Right atrium auricular region (tissue), 2 donors: ENCODE measurements at regions not wholly inside any gene's neighbourhood (a gene's known extent, or its start where the extent isn't known, plus 50 kb on each side); places are given as distances from the start of the nearest gene placed in this dataset.
A peak's percentile ranks its signal among the peaks of the same experiment; 100 is the strongest.

Experiments
- DNase-seq: peaks from one replicate; pipeline ENCODE4 v3.0.0-alpha.2; 2019; ENCODE audit warnings: low spot score
- H3K27ac ChIP-seq, 2 donors: fragments of 200-600 bp; sonication (generic); 1 replicate in 1 of 2; 2 replicates in 1 of 2; pipeline ENCODE4 v1.5.1; 2016 to 2019
- H3K27me3 ChIP-seq, 2 donors: fragments of 200-600 bp; sonication (generic); one replicate each; pipeline versions ENCODE4 v1.5.1 to v1.6.0; 2017 to 2019
- H3K36me3 ChIP-seq: fragments of 200-600 bp; sonication (generic); one replicate; pipeline ENCODE4 v1.5.1; 2016
- H3K4me1 ChIP-seq, 2 donors: fragments of 200-600 bp; sonication (generic); one replicate each; pipeline versions ENCODE4 v1.5.1 to v1.6.0; 2017 to 2019
- H3K4me3 ChIP-seq, 2 donors: fragments of 200-600 bp; sonication (generic); 1 replicate in 1 of 2; 2 replicates in 1 of 2; pipeline ENCODE4 v1.5.1; 2017 to 2019; ENCODE audit warnings: mild to moderate bottlenecking in 1 of 2, moderate library complexity in 1 of 2
- H3K9me3 ChIP-seq, 2 donors: fragments of 200-600 bp; sonication (generic); one replicate each; pipeline ENCODE4 v1.5.1; 2019
- TF ChIP-seq, protein P1 (sequence below), 2 donors: fragments of 200-600 bp; sonication (generic); IDR thresholded peaks; one replicate each; pipeline ENCODE4 v1.5.1; 2019; ENCODE audit warnings: antibody characterized with exemption in 2 of 2

DNA sequence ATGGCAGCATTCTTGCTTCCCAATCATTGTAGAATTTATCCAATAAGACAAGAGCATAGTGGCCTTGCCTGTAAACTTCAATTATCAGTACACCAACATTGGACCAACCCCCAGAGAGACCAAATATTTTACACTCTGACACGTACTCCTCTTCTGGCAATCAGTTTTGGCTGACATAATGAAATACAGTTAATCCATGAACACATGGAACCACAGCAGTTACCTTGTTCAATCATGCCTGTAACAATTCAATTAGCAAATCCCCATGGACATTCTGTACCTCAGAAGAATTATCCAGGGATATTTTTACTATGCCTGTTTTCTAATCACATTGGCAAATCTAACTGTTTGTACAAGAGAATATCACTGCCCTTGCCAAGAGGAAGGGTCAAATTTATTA is 2162.0 kb downstream of the MRPL39 start:
- TF ChIP-seq, protein P1, sequence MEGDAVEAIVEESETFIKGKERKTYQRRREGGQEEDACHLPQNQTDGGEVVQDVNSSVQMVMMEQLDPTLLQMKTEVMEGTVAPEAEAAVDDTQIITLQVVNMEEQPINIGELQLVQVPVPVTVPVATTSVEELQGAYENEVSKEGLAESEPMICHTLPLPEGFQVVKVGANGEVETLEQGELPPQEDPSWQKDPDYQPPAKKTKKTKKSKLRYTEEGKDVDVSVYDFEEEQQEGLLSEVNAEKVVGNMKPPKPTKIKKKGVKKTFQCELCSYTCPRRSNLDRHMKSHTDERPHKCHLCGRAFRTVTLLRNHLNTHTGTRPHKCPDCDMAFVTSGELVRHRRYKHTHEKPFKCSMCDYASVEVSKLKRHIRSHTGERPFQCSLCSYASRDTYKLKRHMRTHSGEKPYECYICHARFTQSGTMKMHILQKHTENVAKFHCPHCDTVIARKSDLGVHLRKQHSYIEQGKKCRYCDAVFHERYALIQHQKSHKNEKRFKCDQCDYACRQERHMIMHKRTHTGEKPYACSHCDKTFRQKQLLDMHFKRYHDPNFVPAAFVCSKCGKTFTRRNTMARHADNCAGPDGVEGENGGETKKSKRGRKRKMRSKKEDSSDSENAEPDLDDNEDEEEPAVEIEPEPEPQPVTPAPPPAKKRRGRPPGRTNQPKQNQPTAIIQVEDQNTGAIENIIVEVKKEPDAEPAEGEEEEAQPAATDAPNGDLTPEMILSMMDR (IDR thresholded peaks at IDR 0.05): no peak
- Histone ChIP-seq H3K27me3 (no peaks in the 10 kb centered on the region), H3K4me1 (no peaks in the 10 kb centered on the region), H3K27ac (no peak overlapping the region), H3K4me3 (no peak overlapping the region), H3K36me3 (no peaks in the 10 kb centered on the region), H3K9me3 (no peaks in the 10 kb centered on the region)
- DNase-seq: no peak

DNA sequence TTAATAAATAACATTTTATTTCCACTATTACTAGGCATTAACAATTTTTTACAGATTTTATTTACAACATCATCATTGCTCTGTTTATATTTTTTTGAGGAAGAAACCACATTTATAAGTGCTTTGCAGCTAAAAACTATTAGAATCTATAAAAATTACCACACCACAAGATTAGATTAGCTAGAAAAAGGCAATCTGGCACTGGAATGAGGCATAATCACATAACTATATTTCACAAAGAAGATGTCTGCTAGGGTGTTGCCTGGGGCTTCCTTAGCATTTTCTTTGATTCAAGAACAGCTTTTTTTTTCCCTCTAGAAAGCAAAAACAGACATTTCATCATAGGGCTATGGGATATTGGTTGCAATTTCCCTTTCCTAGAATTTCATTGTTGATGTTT is 2169.2 kb downstream of the MRPL39 start:
- TF ChIP-seq, protein P1 (IDR thresholded peaks at IDR 0.05): no peak
- H3K4me1 ChIP-seq: no peaks in the 10 kb centered on the region

DNA sequence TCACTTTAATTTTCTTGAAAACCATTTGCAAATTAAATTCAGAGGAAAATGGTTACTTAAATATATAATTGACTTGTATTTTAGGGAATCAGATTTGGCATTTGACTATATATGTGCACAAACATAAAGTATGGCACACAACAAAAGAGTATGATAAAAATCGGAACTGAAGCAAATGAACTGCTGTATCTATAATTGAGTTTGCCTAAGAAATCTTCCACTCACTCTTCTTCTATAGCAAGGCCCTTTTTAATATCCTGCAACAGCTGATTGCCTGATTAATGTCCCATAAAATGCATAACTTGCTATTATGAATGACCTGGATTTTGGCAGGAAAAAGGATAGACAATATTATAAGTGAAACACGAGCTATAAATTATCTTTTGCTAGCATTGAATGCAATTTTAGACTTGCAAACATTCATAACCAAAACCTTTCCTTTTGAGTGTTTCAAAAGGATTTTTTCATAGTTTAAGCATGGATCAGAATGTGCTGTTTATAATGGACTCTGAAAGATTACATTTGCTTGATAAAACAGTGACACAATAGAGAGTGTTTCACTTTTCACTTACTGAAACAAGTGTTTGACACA is 2204.3 kb downstream of the MRPL39 start:
- TF ChIP-seq, protein P1 (IDR thresholded peaks at IDR 0.05): no peak

More for the DNA sequence above, 2169.2 kb downstream of the MRPL39 start:
- Histone ChIP-seq H3K9me3 (no peaks in the 10 kb centered on the region), H3K36me3 (no peaks in the 10 kb centered on the region), H3K27ac (no peak overlapping the region), H3K4me3 (no peak overlapping the region), H3K27me3 (no peaks in the 10 kb centered on the region)
- no peak for DNase-seq

DNA sequence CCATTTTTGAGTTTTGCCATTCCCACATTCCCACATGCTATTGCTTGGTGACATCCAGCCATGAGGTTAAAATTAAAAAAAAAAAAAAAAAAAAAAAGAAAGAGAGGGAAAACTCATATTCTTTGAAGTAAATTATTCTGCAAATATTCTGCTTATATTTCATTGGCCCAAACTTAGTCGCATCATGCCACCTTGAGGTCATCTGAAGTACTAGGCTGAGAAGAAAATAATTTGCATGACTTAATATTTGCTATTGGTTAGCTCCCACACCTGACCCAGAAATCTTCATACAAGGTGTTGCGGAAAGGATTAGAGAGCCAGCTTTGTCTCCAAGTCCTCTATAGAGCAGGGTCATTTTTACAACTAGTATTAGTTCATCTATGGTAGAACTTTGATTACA is 2206.0 kb downstream of the MRPL39 start:
- H3K27me3 ChIP-seq: no peaks in the 10 kb centered on the region
- TF ChIP-seq, protein P1 (IDR thresholded peaks at IDR 0.05): peak in 1 of 2 donors; percentile 20
- DNase-seq: no peak

More for the DNA sequence above, 2204.3 kb downstream of the MRPL39 start:
- H3K36me3 ChIP-seq: no peaks in the 10 kb centered on the region
- H3K4me1 ChIP-seq: no peaks in the 10 kb centered on the region
- H3K27me3 ChIP-seq: no peaks in the 10 kb centered on the region
- no peaks in the 10 kb centered on the region for H3K9me3 ChIP-seq
- DNase-seq: no peak
- no peak overlapping the region for H3K27ac ChIP-seq
- H3K4me3 ChIP-seq: no peak overlapping the region

DNA sequence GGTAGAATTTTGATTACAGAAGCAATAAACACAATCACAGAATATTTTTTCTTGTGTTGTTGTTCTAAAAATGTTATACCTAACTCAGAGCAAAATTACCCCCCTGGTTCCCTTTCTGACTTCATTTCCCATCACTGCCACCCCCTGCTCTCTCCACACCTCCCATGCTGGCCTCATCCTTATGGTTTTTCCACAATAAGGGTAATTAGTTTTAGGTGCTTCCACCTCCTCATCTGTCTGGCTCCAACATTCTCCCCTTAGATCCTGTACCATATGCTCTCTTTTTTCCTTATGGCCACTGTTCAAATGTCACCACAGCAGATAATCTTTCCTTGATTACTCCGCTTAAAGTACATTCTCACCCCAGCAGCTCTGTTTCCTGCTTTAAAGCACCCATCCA is 2208.6 kb downstream of the MRPL39 start:
- no peak overlapping the region for H3K4me3 ChIP-seq
- no peaks in the 10 kb centered on the region for H3K9me3 ChIP-seq
- no peak overlapping the region for H3K27ac ChIP-seq
- no peaks in the 10 kb centered on the region for H3K36me3 ChIP-seq
- TF ChIP-seq, protein P1 (IDR thresholded peaks at IDR 0.05): no peak
- no peaks in the 10 kb centered on the region for H3K27me3 ChIP-seq
- no peak for DNase-seq
- no peaks in the 10 kb centered on the region for H3K4me1 ChIP-seq

More for the DNA sequence above, 2206.0 kb downstream of the MRPL39 start:
- no peaks in the 10 kb centered on the region for H3K36me3 ChIP-seq
- no peak overlapping the region for H3K4me3 ChIP-seq
- no peaks in the 10 kb centered on the region for H3K9me3 ChIP-seq
- no peaks in the 10 kb centered on the region for H3K4me1 ChIP-seq
- no peak overlapping the region for H3K27ac ChIP-seq

DNA sequence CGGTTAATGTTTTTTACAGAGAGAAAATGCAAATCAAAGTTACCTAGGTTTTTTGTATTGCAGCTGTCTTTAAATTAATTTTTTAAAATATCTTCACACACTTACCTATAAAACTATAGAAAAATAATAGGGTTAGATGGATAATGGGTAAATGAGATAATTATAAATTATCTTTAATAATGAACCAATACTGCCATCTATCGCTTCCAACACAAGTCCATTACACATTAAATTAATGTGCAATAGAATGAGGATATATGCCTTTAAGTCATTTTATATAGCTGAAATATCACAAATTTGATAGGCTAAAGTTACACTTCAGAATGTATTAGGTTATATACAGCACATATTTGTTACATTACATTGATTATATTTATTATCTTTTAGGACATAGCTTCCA is 2212.8 kb downstream of the MRPL39 start:
- H3K4me1 ChIP-seq: no peaks in the 10 kb centered on the region
- no peak overlapping the region for H3K27ac ChIP-seq
- H3K36me3 ChIP-seq: no peaks in the 10 kb centered on the region
- no peak for DNase-seq
- no peak overlapping the region for H3K4me3 ChIP-seq
- H3K9me3 ChIP-seq: no peaks in the 10 kb centered on the region
- no peaks in the 10 kb centered on the region for H3K27me3 ChIP-seq
- TF ChIP-seq, protein P1 (IDR thresholded peaks at IDR 0.05): no peak
